Mucosa of descending colon (tissue), 3 donors: ENCODE measurements at regions not wholly inside any gene's neighbourhood (a gene's known extent, or its start where the extent isn't known, plus 50 kb on each side); places are given as distances from the start of the nearest gene placed in this dataset.

ENCODE experiments used
- ATAC-seq: fragments of 200-7000 bp; cut with Tn5 transposase; one replicate; pipeline ENCODE4 v1.9.1; 2020; ENCODE audit warnings: mild to moderate bottlenecking, moderate library complexity
- DNase-seq, 3 donors: peaks; one replicate each; pipeline ENCODE4 v3.0.0-alpha.2; 2020
- H3K36me3 ChIP-seq: fragments of 200-600 bp; one replicate; pipeline ENCODE4 v1.8.0; 2021; ENCODE audit warnings: low read depth, mild to moderate bottlenecking
- H3K4me1 ChIP-seq: fragments of 200-600 bp; one replicate; pipeline ENCODE4 v1.8.0; 2021; ENCODE audit warnings: low read depth, mild to moderate bottlenecking
- H3K4me3 ChIP-seq: fragments of 200-600 bp; one replicate; pipeline ENCODE4 v1.8.0; 2021; ENCODE audit warnings: mild to moderate bottlenecking
- H3K9me3 ChIP-seq: fragments of 200-600 bp; one replicate; pipeline ENCODE4 v1.8.0; 2021; ENCODE audit warnings: mild to moderate bottlenecking
- CTCF ChIP-seq: fragments of 200-600 bp; IDR thresholded peaks from one replicate; pipeline ENCODE4 v1.8.0; 2022; ENCODE audit warnings: antibody characterized with exemption, mild to moderate bottlenecking
- intact Hi-C, 2 donors: fragments of 100-400 bp; cut with DNase I in 1 of 2; cut with micrococcal nuclease in 1 of 2; formaldehyde crosslinking; loops; one replicate each; pipeline versions ENCODE4 v1.11.0 to v1.11.1; 2022; cut with DNase I, micrococcal nuclease
- donor health status: DM: no; HTN: no; CAD: no; lungs with moderate emphysema.
- donor health status: DM: no; HTN: no; CAD: no.
- donor health status: DM: no; HTN: yes; CAD: no.

- no peaks in the 10 kb centered on the region for H3K4me1 ChIP-seq
- no peaks in the 10 kb centered on the region for H3K36me3 ChIP-seq
- ATAC-seq = no peak
- intact Hi-C loops = no loop called here
- no peak for DNase-seq
- H3K4me3 ChIP-seq = no peak overlapping the region
- no peaks in the 10 kb centered on the region for H3K9me3 ChIP-seq
- no peak for TF ChIP-seq CTCF
Observed at GRCh38 chr10:129101232-129101980, 365.6 kb upstream of the MGMT start.

GRCh38 chr10:129102906-129103693 lies 363.9 kb upstream of the MGMT start:
- intact Hi-C loops = no loop called here
- DNase-seq = no peak
- no peaks in the 10 kb centered on the region for H3K4me1 ChIP-seq
- H3K36me3 ChIP-seq = no peaks in the 10 kb centered on the region
- H3K4me3 ChIP-seq = no peak overlapping the region
- no peak for TF ChIP-seq CTCF
- no peak for ATAC-seq
- no peaks in the 10 kb centered on the region for H3K9me3 ChIP-seq

- Histone ChIP-seq H3K36me3 (no peaks in the 10 kb centered on the region), H3K4me3 (no peak overlapping the region), H3K9me3 (no peaks in the 10 kb centered on the region), H3K4me1 (no peaks in the 10 kb centered on the region)
- no peak for TF ChIP-seq CTCF
- DNase-seq = no peak
- no peak for ATAC-seq
- intact Hi-C loops = no loop called here
Observed at GRCh38 chr10:129104266-129105045, 362.6 kb upstream of the MGMT start.

- Histone ChIP-seq H3K4me3 (no peak overlapping the region), H3K36me3 (no peaks in the 10 kb centered on the region), H3K9me3 (no peaks in the 10 kb centered on the region), H3K4me1 (no peaks in the 10 kb centered on the region)
- TF ChIP-seq CTCF = no peak
- no peak for ATAC-seq
- DNase-seq = no peak
- intact Hi-C loops = no loop called here
Observed at GRCh38 chr10:129105266-129105665, 361.8 kb upstream of the MGMT start.

- H3K36me3 ChIP-seq = no peaks in the 10 kb centered on the region
Observed at GRCh38 chr10:129106314-129106713, 360.7 kb upstream of the MGMT start.

More at GRCh38 chr10:129106314-129106713, 360.7 kb upstream of the MGMT start:
- H3K4me1 ChIP-seq = no peaks in the 10 kb centered on the region
- DNase-seq = no peak
- TF ChIP-seq CTCF = no peak
- ATAC-seq = no peak
- no peak overlapping the region for H3K4me3 ChIP-seq
- H3K9me3 ChIP-seq = no peaks in the 10 kb centered on the region
- intact Hi-C loops = no loop called here
